HuH-7.5 (cell line): ENCODE measurements at regions not wholly inside any gene's neighbourhood (a gene's known extent, or its start where the extent isn't known, plus 50 kb on each side); places are given as distances from the start of the nearest gene placed in this dataset.

Source experiments
- DNase-seq: peaks from one replicate; pipeline ENCODE4 v3.0.0; 2011; ENCODE audit warnings: low spot score

- DNase-seq: no peak
Observed at GRCh38 chr16:72324578-72324977, 152.6 kb upstream of the PMFBP1 start.

GRCh38 chr16:72317446-72317845, 145.5 kb upstream of the PMFBP1 start:
- no peak for DNase-seq

- DNase-seq: no peak
Observed at GRCh38 chr16:72313903-72314302, 141.9 kb upstream of the PMFBP1 start.

- no peak for DNase-seq
Observed at GRCh38 chr16:72312828-72313227, 140.9 kb upstream of the PMFBP1 start.

GRCh38 chr16:72311426-72311825, 139.5 kb upstream of the PMFBP1 start:
- DNase-seq: no peak

GRCh38 chr16:72309001-72309400, 137.0 kb upstream of the PMFBP1 start:
- DNase-seq: no peak

GRCh38 chr16:72308396-72308795, 136.4 kb upstream of the PMFBP1 start:
- DNase-seq: no peak

GRCh38 chr16:72302332-72302731, 130.4 kb upstream of the PMFBP1 start:
- no peak for DNase-seq

- no peak for DNase-seq
Observed at GRCh38 chr16:72301523-72302236, 129.7 kb upstream of the PMFBP1 start.

GRCh38 chr16:72300892-72301291, 128.9 kb upstream of the PMFBP1 start:
- no peak for DNase-seq

GRCh38 chr16:72299684-72300243, 127.8 kb upstream of the PMFBP1 start:
- DNase-seq: no peak

- no peak for DNase-seq
Observed at GRCh38 chr16:72298961-72299360, 127.0 kb upstream of the PMFBP1 start.

GRCh38 chr16:72295914-72296313, 124.0 kb upstream of the PMFBP1 start:
- no peak for DNase-seq

- DNase-seq: no peak
Observed at GRCh38 chr16:72291531-72291981, 119.6 kb upstream of the PMFBP1 start.

- DNase-seq: no peak
Observed at GRCh38 chr16:72291121-72291520, 119.2 kb upstream of the PMFBP1 start.

- DNase-seq: no peak
Observed at GRCh38 chr16:72287649-72288048, 115.7 kb upstream of the PMFBP1 start.

GRCh38 chr16:72286936-72287620, 115.1 kb upstream of the PMFBP1 start:
- no peak for DNase-seq

GRCh38 chr16:72285728-72286127, 113.8 kb upstream of the PMFBP1 start:
- no peak for DNase-seq

GRCh38 chr16:72285324-72285723, 113.4 kb upstream of the PMFBP1 start:
- no peak for DNase-seq

GRCh38 chr16:72284042-72284789, 112.3 kb upstream of the PMFBP1 start:
- no peak for DNase-seq

GRCh38 chr16:72282362-72282761, 110.4 kb upstream of the PMFBP1 start:
- DNase-seq: no peak

GRCh38 chr16:72278301-72278700, 106.3 kb upstream of the PMFBP1 start:
- DNase-seq: no peak

GRCh38 chr16:72277749-72278148, 105.8 kb upstream of the PMFBP1 start:
- no peak for DNase-seq
